SK-N-SH (cell line): ENCODE measurements at regions not wholly inside any gene's neighbourhood (a gene's known extent, or its start where the extent isn't known, plus 50 kb on each side); places are given as distances from the start of the nearest gene placed in this dataset.

Experiments used
- CTCF ChIA-PET: fragments of 300-600, 350-600 bp; formaldehyde crosslinking; extraction: SDS; loops from one replicate; lab custom pipeline; 2021; lab: Yijun Ruan, JAX
- POLR2A ChIA-PET: fragments of 350-600 bp; sonication (Branson Sonifier 250); formaldehyde crosslinking; extraction: SDS; loops from one replicate; lab custom pipeline; 2020; ENCODE audit warnings: antibody characterized with exemption, inconsistent platforms; lab: Yijun Ruan, JAX
- DNase-seq: peaks from one replicate; pipeline ENCODE4 v3.0.0; 2012
- H2AFZ ChIP-seq: fragments of 200-600 bp; sonication (generic); 2 replicates; pipeline ENCODE4 v1.8.1; 2016; ENCODE audit warnings: antibody characterized with exemption, mild to moderate bottlenecking, low read depth
- H3F3A ChIP-seq: fragments of 200-600 bp; sonication (generic); replicated peaks from 2 replicates; pipeline ENCODE3; 2016; ENCODE audit warnings: antibody characterized with exemption, mild to moderate bottlenecking; ENCODE audit not compliant: insufficient read depth
- H3K27ac ChIP-seq, 2 experiments: fragments of 200-500 bp in 1 of 2; fragments of 200-600 bp in 1 of 2; sonication (Bioruptor generic) in 1 of 2; sonication (generic), shearing (Covaris generic) in 1 of 2; 2 replicates each; pipeline versions ENCODE4 v1.5.1 to v1.6.1; 2014 to 2016; ENCODE audit warnings: low read depth in 2 of 2, inconsistent platforms in 1 of 2, low read length in 1 of 2, mild to moderate bottlenecking in 1 of 2, mixed read lengths in 1 of 2
- H3K27me3 ChIP-seq: fragments of 200-600 bp; sonication (generic), shearing (Covaris generic); 2 replicates; pipeline ENCODE4 v1.6.1; 2016; ENCODE audit warnings: mixed run types; ENCODE audit not compliant: insufficient read depth
- H3K36me3 ChIP-seq, 2 experiments: fragments of 200-500 bp in 1 of 2; fragments of 200-600 bp in 1 of 2; sonication (Bioruptor generic) in 1 of 2; sonication (generic) in 1 of 2; replicated peaks in 1 of 2; 2 replicates each; pipeline versions ENCODE3 to v1.5.1; 2014 to 2016; ENCODE audit warnings: low read length in 1 of 2, mild to moderate bottlenecking in 1 of 2; ENCODE audit not compliant: insufficient read depth in 2 of 2, control insufficient read depth in 1 of 2
- H3K4me1 ChIP-seq, 2 experiments: fragments of 200-500 bp in 1 of 2; fragments of 200-600 bp in 1 of 2; sonication (Bioruptor generic) in 1 of 2; sonication (generic), shearing (Covaris generic) in 1 of 2; 2 replicates each; pipeline versions ENCODE4 v1.5.1 to v1.6.1; 2014 to 2016; ENCODE audit warnings: low read depth in 1 of 2, low read length in 1 of 2, mixed run types in 1 of 2; ENCODE audit not compliant: insufficient read depth in 2 of 2, control insufficient read depth in 1 of 2
- H3K4me2 ChIP-seq: fragments of 200-600 bp; sonication (generic), shearing (Covaris generic); 2 replicates; pipeline ENCODE4 v1.6.1; 2017; ENCODE audit warnings: mixed run types
- H3K4me3 ChIP-seq, 2 experiments: fragments of 200-500 bp in 1 of 2; fragments of 200-600 bp in 1 of 2; sonication (Bioruptor generic) in 1 of 2; sonication (generic), shearing (Covaris generic) in 1 of 2; 2 replicates each; pipeline versions ENCODE4 v1.5.1 to v1.8.1; 2014 to 2016; ENCODE audit warnings: low read depth in 2 of 2, inconsistent platforms in 1 of 2, low read length in 1 of 2, mild to moderate bottlenecking in 1 of 2, mixed read lengths in 1 of 2, moderate library complexity in 1 of 2
- H3K79me2 ChIP-seq: fragments of 200-600 bp; sonication (generic); 2 replicates; pipeline ENCODE4 v1.8.1; 2017; ENCODE audit warnings: mild to moderate bottlenecking; ENCODE audit not compliant: insufficient read depth
- H3K9ac ChIP-seq: fragments of 200-600 bp; sonication (generic); 2 replicates; pipeline ENCODE4 v1.6.1; 2017; ENCODE audit warnings: mixed run types
- H3K9me2 ChIP-seq: fragments of 200-600 bp; sonication (generic); 2 replicates; pipeline ENCODE4 v1.6.1; 2017; ENCODE audit warnings: mixed run types
- H3K9me3 ChIP-seq: fragments of 200-600 bp; sonication (generic); 2 replicates; pipeline ENCODE4 v1.6.1; 2017; ENCODE audit warnings: mixed run types, mild to moderate bottlenecking, moderate library complexity
- H4K20me1 ChIP-seq: fragments of 200-600 bp; sonication (generic); 2 replicates; pipeline ENCODE4 v1.6.1; 2017; ENCODE audit warnings: mild to moderate bottlenecking, mixed run types; ENCODE audit not compliant: insufficient read depth
- CHD2 ChIP-seq: fragments of 150-350 bp; IDR thresholded peaks from 2 replicates; pipeline ENCODE4 v1.6.1; 2018; ENCODE audit warnings: low read length; ENCODE audit not compliant: partially characterized antibody
- EP300 ChIP-seq, 2 experiments: IDR thresholded peaks; 2 replicates each; pipeline versions ENCODE4 v1.4.0 to v1.6.1; 2012; ENCODE audit warnings: borderline replicate concordance in 1 of 2, low read depth in 1 of 2, low read length in 1 of 2
- EZH2phosphoT487 ChIP-seq: fragments of 200-600 bp; sonication (generic); IDR thresholded peaks from 2 replicates; pipeline ENCODE4 v1.6.1; 2017; ENCODE audit warnings: low read depth, mixed run types, mild to moderate bottlenecking, antibody characterized with exemption, moderate library complexity, borderline replicate concordance
- GATA2 ChIP-seq: sonication (generic); formaldehyde crosslinking; IDR thresholded peaks from 2 replicates; pipeline ENCODE4 v1.5.0; 2020; ENCODE audit warnings: mild to moderate bottlenecking, missing genetic modification reagents
- JUND ChIP-seq: IDR thresholded peaks from 2 replicates; pipeline ENCODE4 v1.4.0; 2012
- MXI1 ChIP-seq: IDR thresholded peaks from 2 replicates; pipeline ENCODE4 v1.6.1; 2012; ENCODE audit warnings: mild to moderate bottlenecking, low read depth, low read length, improper control_type of control experiment
- NRF1 ChIP-seq: IDR thresholded peaks from 2 replicates; pipeline ENCODE4 v1.6.1; 2012; ENCODE audit warnings: low read depth, mild to moderate bottlenecking, low read length
- RAD21 ChIP-seq: IDR thresholded peaks from 2 replicates; pipeline ENCODE4 v1.6.1; 2012; ENCODE audit warnings: mild to moderate bottlenecking, low read length
- RFX5 ChIP-seq: IDR thresholded peaks from 2 replicates; pipeline ENCODE4 v1.6.1; 2012; ENCODE audit warnings: mild to moderate bottlenecking, improper control_type of control experiment, low read length
- SIN3A ChIP-seq: IDR thresholded peaks from 2 replicates; pipeline ENCODE4 v1.6.1; 2012; ENCODE audit warnings: low read depth, mild to moderate bottlenecking, low read length, moderate library complexity, borderline replicate concordance
- SMC3 ChIP-seq: IDR thresholded peaks from 2 replicates; pipeline ENCODE4 v1.6.1; 2012; ENCODE audit warnings: low read depth, low read length, improper control_type of control experiment
- TEAD4 ChIP-seq: IDR thresholded peaks from 2 replicates; pipeline ENCODE4 v1.4.0; 2012; ENCODE audit warnings: mild to moderate bottlenecking, borderline replicate concordance; ENCODE audit not compliant: insufficient read depth
- WGBS: methylation state at CpG from one replicate; pipeline ENCODE4 v1.1.6; 2017; ENCODE audit warnings: low lambda C conversion rate; 5-methylcytosine and 5-hydroxymethylcytosine counted together
- TF ChIP-seq, protein P1 (sequence below): IDR thresholded peaks from 2 replicates; pipeline ENCODE4 v1.4.0; 2012; ENCODE audit warnings: low read depth, borderline replicate concordance
- TF ChIP-seq, protein P2 (sequence below): IDR thresholded peaks from 2 replicates; pipeline ENCODE4; 2012
- TF ChIP-seq, protein P3 (sequence below): IDR thresholded peaks from 2 replicates; pipeline ENCODE4 v1.4.0; 2012; ENCODE audit warnings: low read depth, borderline replicate concordance
- TF ChIP-seq, protein P4 (sequence below): IDR thresholded peaks from 2 replicates; pipeline ENCODE4 v1.4.0; 2012; ENCODE audit warnings: low read depth
- TF ChIP-seq, protein P5 (sequence below): fragments of 200-600 bp; sonication (generic); IDR thresholded peaks from 2 replicates; pipeline ENCODE4 v1.6.1; 2017; ENCODE audit warnings: antibody characterized with exemption, mild to moderate bottlenecking, moderate library complexity
- TF ChIP-seq, protein P6 (sequence below): fragments of 150-350 bp; IDR thresholded peaks from 2 replicates; pipeline ENCODE4 v1.6.1; 2016; ENCODE audit warnings: mild to moderate bottlenecking, low read depth, low read length
- TF ChIP-seq, protein P7 (sequence below): fragments of 150-350 bp; IDR thresholded peaks from 2 replicates; pipeline ENCODE4 v1.6.1; 2017; ENCODE audit warnings: antibody characterized with exemption, low read length, low read depth, borderline replicate concordance

DNA sequence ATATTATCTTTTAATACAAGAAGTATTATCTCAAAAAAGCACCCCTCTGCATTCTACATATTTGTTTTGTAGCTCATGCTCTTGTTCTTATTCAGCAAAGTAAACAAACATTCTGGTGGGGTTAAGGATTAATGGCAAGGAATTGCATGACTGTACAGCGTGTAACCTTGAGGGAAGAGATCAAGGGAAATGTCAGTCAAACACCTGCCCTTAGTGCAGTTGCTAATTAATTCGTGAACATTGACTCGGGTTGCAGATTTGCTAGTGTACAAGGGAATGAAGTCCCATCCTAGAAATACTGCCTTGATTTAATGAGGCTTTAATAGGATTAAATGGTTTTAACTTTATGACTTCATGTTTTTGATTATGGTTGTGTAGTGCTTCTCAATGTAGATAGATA lies 1758.1 kb downstream of the MAT2B start (continued):
- TF ChIP-seq, protein P1, sequence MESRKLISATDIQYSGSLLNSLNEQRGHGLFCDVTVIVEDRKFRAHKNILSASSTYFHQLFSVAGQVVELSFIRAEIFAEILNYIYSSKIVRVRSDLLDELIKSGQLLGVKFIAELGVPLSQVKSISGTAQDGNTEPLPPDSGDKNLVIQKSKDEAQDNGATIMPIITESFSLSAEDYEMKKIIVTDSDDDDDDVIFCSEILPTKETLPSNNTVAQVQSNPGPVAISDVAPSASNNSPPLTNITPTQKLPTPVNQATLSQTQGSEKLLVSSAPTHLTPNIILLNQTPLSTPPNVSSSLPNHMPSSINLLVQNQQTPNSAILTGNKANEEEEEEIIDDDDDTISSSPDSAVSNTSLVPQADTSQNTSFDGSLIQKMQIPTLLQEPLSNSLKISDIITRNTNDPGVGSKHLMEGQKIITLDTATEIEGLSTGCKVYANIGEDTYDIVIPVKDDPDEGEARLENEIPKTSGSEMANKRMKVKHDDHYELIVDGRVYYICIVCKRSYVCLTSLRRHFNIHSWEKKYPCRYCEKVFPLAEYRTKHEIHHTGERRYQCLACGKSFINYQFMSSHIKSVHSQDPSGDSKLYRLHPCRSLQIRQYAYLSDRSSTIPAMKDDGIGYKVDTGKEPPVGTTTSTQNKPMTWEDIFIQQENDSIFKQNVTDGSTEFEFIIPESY: no peak
- TF ChIP-seq, protein P2, sequence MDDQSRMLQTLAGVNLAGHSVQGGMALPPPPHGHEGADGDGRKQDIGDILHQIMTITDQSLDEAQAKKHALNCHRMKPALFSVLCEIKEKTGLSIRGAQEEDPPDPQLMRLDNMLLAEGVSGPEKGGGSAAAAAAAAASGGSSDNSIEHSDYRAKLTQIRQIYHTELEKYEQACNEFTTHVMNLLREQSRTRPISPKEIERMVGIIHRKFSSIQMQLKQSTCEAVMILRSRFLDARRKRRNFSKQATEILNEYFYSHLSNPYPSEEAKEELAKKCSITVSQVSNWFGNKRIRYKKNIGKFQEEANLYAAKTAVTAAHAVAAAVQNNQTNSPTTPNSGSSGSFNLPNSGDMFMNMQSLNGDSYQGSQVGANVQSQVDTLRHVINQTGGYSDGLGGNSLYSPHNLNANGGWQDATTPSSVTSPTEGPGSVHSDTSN: no peak

DNA sequence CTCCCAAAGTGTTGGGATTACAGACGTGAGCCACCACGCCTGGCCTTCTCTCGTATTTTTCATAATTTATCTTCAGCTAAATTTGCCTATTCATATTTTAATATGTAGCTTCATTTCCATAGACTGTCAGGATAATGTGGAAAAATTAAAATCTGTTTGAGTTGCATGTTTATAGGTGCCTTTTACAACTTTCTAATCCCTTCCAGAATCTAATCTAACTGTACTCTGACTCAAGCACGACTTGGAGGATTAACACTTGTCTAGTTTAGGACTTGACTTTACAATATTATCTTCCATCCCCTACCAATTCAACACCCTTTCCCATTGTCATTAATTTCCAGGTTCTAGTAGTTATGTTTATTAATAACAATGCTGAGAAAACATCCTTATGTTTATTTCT lies 1761.5 kb downstream of the MAT2B start:
- Histone ChIP-seq H3K9me2 (no peaks in the 10 kb centered on the region), H4K20me1 (no peaks in the 10 kb centered on the region), H3K4me3 (no peak overlapping the region), H3K4me1 (no peaks in the 10 kb centered on the region), H3F3A (no peaks in the 10 kb centered on the region)
- CTCF ChIA-PET: no interaction called here
- no peak for TF ChIP-seq JUND
- no peak for TF ChIP-seq SIN3A
- TF ChIP-seq MXI1: no peak
- TF ChIP-seq, protein P3, sequence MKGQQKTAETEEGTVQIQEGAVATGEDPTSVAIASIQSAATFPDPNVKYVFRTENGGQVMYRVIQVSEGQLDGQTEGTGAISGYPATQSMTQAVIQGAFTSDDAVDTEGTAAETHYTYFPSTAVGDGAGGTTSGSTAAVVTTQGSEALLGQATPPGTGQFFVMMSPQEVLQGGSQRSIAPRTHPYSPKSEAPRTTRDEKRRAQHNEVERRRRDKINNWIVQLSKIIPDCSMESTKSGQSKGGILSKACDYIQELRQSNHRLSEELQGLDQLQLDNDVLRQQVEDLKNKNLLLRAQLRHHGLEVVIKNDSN: no peak
- TF ChIP-seq, protein P4, sequence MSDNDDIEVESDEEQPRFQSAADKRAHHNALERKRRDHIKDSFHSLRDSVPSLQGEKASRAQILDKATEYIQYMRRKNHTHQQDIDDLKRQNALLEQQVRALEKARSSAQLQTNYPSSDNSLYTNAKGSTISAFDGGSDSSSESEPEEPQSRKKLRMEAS: no peak
- no peak for TF ChIP-seq SMC3
- no peak for TF ChIP-seq CHD2
- TF ChIP-seq, protein P5, sequence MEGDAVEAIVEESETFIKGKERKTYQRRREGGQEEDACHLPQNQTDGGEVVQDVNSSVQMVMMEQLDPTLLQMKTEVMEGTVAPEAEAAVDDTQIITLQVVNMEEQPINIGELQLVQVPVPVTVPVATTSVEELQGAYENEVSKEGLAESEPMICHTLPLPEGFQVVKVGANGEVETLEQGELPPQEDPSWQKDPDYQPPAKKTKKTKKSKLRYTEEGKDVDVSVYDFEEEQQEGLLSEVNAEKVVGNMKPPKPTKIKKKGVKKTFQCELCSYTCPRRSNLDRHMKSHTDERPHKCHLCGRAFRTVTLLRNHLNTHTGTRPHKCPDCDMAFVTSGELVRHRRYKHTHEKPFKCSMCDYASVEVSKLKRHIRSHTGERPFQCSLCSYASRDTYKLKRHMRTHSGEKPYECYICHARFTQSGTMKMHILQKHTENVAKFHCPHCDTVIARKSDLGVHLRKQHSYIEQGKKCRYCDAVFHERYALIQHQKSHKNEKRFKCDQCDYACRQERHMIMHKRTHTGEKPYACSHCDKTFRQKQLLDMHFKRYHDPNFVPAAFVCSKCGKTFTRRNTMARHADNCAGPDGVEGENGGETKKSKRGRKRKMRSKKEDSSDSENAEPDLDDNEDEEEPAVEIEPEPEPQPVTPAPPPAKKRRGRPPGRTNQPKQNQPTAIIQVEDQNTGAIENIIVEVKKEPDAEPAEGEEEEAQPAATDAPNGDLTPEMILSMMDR: no peak
- TF ChIP-seq EP300 (IDR thresholded peaks at IDR 0.05; ENCODE audit: borderline replicate concordance in 1 of 2, low read depth in 1 of 2, low read length in 1 of 2): no peak
- no peak for TF ChIP-seq TEAD4
- TF ChIP-seq, protein P6, sequence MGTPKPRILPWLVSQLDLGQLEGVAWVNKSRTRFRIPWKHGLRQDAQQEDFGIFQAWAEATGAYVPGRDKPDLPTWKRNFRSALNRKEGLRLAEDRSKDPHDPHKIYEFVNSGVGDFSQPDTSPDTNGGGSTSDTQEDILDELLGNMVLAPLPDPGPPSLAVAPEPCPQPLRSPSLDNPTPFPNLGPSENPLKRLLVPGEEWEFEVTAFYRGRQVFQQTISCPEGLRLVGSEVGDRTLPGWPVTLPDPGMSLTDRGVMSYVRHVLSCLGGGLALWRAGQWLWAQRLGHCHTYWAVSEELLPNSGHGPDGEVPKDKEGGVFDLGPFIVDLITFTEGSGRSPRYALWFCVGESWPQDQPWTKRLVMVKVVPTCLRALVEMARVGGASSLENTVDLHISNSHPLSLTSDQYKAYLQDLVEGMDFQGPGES: no peak
- no peak for TF ChIP-seq RAD21
- TF ChIP-seq GATA2 (CRISPR knock-in tag): no peak
- no peak for TF ChIP-seq EZH2phosphoT487
- TF ChIP-seq NRF1: no peak
- TF ChIP-seq, protein P1: no peak
- TF ChIP-seq, protein P7, sequence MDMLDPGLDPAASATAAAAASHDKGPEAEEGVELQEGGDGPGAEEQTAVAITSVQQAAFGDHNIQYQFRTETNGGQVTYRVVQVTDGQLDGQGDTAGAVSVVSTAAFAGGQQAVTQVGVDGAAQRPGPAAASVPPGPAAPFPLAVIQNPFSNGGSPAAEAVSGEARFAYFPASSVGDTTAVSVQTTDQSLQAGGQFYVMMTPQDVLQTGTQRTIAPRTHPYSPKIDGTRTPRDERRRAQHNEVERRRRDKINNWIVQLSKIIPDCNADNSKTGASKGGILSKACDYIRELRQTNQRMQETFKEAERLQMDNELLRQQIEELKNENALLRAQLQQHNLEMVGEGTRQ: no peak
- TF ChIP-seq RFX5: no peak
- TF ChIP-seq, protein P2: no peak
- TF ChIP-seq, all 33 proteins: peak for 0
- H2AFZ ChIP-seq: no peak overlapping the region
- no peaks in the 10 kb centered on the region for H3K79me2 ChIP-seq
- no peaks in the 10 kb centered on the region for H3K9me3 ChIP-seq
- H3K9ac ChIP-seq: no peak overlapping the region
- no peak for DNase-seq
- H3K27ac ChIP-seq: no peak overlapping the region
- POLR2A ChIA-PET: no interaction called here
- no peak overlapping the region for H3K4me2 ChIP-seq
- no peaks in the 10 kb centered on the region for H3K36me3 ChIP-seq
- 32% methylated on average over 4 of the region's 4 CpGs for WGBS
- H3K27me3 ChIP-seq: no peaks in the 10 kb centered on the region
